ENCODE measurements at regions not wholly inside any gene's neighbourhood (a gene's known extent, or its start where the extent isn't known, plus 50 kb on each side); places are given as distances from the start of the nearest gene placed in this dataset.

DNA sequence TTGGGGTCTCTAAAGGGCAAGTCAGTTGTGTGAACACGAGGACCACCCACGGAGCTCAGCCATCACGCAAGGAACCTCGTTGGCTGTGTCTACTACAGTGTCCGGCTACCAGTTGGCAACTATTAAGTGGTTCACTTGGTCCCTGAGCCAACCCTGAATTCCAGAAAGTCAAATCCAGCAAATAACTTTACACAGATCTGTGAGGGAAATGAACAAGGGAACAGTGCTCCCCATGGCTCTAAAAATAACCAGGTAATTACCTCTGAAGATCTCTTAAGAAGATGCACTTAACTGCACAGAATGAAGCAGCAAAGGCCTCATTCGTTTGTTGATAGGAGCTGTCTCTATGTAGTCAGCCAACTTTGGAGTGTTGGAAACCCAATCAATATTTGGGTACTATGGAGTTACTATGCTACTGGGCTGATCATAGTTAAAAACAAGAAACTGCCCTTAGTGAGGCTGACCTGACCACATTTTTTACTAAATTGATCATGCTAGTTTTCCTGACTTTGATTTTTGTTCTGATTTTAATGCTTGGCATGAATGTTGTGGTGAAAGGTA is 219.1 kb upstream of the LRIG1 start:
- H3K4me2 ChIP-seq (ENCODE audit: low read length) = no peak overlapping the region

GRCh38 chr3:66720508-66720907 is 219.7 kb upstream of the LRIG1 start:
- H4K20me1 ChIP-seq (ENCODE audit: insufficient read depth, low read length) = no peaks in the 10 kb centered on the region
- H3K27ac ChIP-seq (ENCODE audit: low read depth, low read length, poor library complexity, severe bottlenecking) = no peak overlapping the region
- H3K4me2 ChIP-seq (ENCODE audit: low read length) = no peak overlapping the region
- H3K79me2 ChIP-seq (ENCODE audit: insufficient read depth, low read length) = no peaks in the 10 kb centered on the region
- H3K4me1 ChIP-seq (ENCODE audit: insufficient read depth, low read length, severe bottlenecking) = no peaks in the 10 kb centered on the region
- no peaks in the 10 kb centered on the region for H3K9me2 ChIP-seq (ENCODE audit: low read depth, low read length)
- no peaks in the 10 kb centered on the region for H3K9me3 ChIP-seq (ENCODE audit: low read length)
- H3K27me3 ChIP-seq (ENCODE audit: insufficient read depth, low read length) = no peaks in the 10 kb centered on the region
- no peak for TF ChIP-seq EZH2 (IDR thresholded peaks at IDR 0.05; ENCODE audit: borderline replicate concordance, low read length)
- TF ChIP-seq CTCF (IDR thresholded peaks at IDR 0.05; ENCODE audit: low read length) = no peak
- no peak overlapping the region for H2AFZ ChIP-seq (ENCODE audit: low read length)
- no peaks in the 10 kb centered on the region for H3F3A ChIP-seq (ENCODE audit: insufficient read depth, low read length)
- no peak overlapping the region for H3K9ac ChIP-seq (ENCODE audit: low read length)
- H3K4me3 ChIP-seq (ENCODE audit: low read depth, low read length, poor library complexity, severe bottlenecking) = no peak overlapping the region
- no peaks in the 10 kb centered on the region for H3K36me3 ChIP-seq (ENCODE audit: insufficient read depth, low read length)

More for the DNA sequence above, 219.1 kb upstream of the LRIG1 start:
- Histone ChIP-seq H3K9ac (ENCODE audit: low read length) (no peak overlapping the region), H3K4me1 (ENCODE audit: insufficient read depth, low read length, severe bottlenecking) (no peaks in the 10 kb centered on the region), H2AFZ (ENCODE audit: low read length) (no peak overlapping the region), H3F3A (ENCODE audit: insufficient read depth, low read length) (no peaks in the 10 kb centered on the region), H4K20me1 (ENCODE audit: insufficient read depth, low read length) (no peaks in the 10 kb centered on the region), H3K9me2 (ENCODE audit: low read depth, low read length) (no peaks in the 10 kb centered on the region), H3K27ac (ENCODE audit: low read depth, low read length, poor library complexity, severe bottlenecking) (no peak overlapping the region), H3K79me2 (ENCODE audit: insufficient read depth, low read length) (no peaks in the 10 kb centered on the region), H3K27me3 (ENCODE audit: insufficient read depth, low read length) (no peaks in the 10 kb centered on the region), H3K36me3 (ENCODE audit: insufficient read depth, low read length) (no peaks in the 10 kb centered on the region), H3K4me3 (ENCODE audit: low read depth, low read length, poor library complexity, severe bottlenecking) (no peak overlapping the region), H3K9me3 (ENCODE audit: low read length) (no peaks in the 10 kb centered on the region)
- TF ChIP-seq CTCF (IDR thresholded peaks at IDR 0.05; ENCODE audit: low read length) = no peak
- no peak for TF ChIP-seq EZH2 (IDR thresholded peaks at IDR 0.05; ENCODE audit: borderline replicate concordance, low read length)

DNA sequence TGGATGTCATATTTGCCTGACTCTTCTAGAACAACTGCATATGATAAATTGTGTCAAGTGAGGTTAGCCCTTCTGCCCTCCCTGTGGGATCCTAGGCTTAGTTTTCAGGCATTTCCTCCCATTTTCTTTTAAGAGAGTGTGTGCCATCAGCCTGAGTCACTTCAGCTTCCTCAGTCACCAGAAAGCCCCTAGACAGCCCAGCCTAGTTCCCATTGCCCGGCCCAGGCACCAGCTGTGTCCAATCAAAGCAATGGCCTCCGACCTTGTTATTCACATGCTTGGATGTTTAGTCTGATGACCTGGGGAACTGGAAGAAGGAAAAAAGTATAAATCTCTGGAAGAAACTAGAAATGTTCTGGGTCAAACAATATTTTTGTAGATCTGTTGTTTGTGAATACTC is 221.9 kb upstream of the LRIG1 start:
- no peaks in the 10 kb centered on the region for H3K27me3 ChIP-seq (ENCODE audit: insufficient read depth, low read length)
- H2AFZ ChIP-seq (ENCODE audit: low read length) = no peak overlapping the region
- H3K4me2 ChIP-seq (ENCODE audit: low read length) = no peak overlapping the region
- H3K4me1 ChIP-seq (ENCODE audit: insufficient read depth, low read length, severe bottlenecking) = no peaks in the 10 kb centered on the region
- no peak overlapping the region for H3K27ac ChIP-seq (ENCODE audit: low read depth, low read length, poor library complexity, severe bottlenecking)
- no peak overlapping the region for H3K4me3 ChIP-seq (ENCODE audit: low read depth, low read length, poor library complexity, severe bottlenecking)
- no peaks in the 10 kb centered on the region for H3K79me2 ChIP-seq (ENCODE audit: insufficient read depth, low read length)
- H3K9me3 ChIP-seq (ENCODE audit: low read length) = no peaks in the 10 kb centered on the region
- no peak overlapping the region for H3K9ac ChIP-seq (ENCODE audit: low read length)
- TF ChIP-seq CTCF (IDR thresholded peaks at IDR 0.05; ENCODE audit: low read length) (no peak), EZH2 (IDR thresholded peaks at IDR 0.05; ENCODE audit: borderline replicate concordance, low read length) (no peak)
- no peaks in the 10 kb centered on the region for H3F3A ChIP-seq (ENCODE audit: insufficient read depth, low read length)
- no peaks in the 10 kb centered on the region for H3K9me2 ChIP-seq (ENCODE audit: low read depth, low read length)
- H4K20me1 ChIP-seq (ENCODE audit: insufficient read depth, low read length) = no peaks in the 10 kb centered on the region
- H3K36me3 ChIP-seq (ENCODE audit: insufficient read depth, low read length) = no peaks in the 10 kb centered on the region
